Islet precursor cell (in vitro differentiated cells): ENCODE measurements at regions not wholly inside any gene's neighbourhood (a gene's known extent, or its start where the extent isn't known, plus 50 kb on each side); places are given as distances from the start of the nearest gene placed in this dataset.
"Not testable (repeated sequence)": the region's sequence is repeated elsewhere in the genome, so short reads cannot be mapped to it uniquely, and the experiment has no call there.

ENCODE experiments used
- DNase-seq: peaks from one replicate; pipeline ENCODE4 v3.0.0-alpha.2; 2018

GRCh38 chr2:103172821-103173220, 411.0 kb downstream of the TMEM182 start:
- DNase-seq: no peak

DNA sequence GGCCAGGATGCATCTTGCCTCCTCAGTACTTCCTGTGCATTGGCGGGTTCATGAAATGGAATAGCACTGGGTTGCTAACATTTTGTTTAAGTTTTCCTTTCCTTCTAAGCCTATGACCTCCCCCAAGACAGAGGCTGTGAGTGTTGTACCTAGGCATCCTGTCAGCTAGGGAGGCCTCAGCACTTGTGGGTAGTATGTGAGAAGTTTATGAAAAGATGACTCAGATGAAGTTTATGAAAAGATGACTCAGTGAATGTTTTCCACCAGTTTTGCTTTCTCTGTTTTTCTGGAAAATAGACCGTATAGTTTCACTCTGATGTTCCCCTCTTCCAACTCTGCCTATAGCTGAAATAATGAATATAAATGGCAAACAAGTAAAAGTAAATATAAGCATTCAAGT, 412.9 kb downstream of the TMEM182 start:
- no peak for DNase-seq

DNA sequence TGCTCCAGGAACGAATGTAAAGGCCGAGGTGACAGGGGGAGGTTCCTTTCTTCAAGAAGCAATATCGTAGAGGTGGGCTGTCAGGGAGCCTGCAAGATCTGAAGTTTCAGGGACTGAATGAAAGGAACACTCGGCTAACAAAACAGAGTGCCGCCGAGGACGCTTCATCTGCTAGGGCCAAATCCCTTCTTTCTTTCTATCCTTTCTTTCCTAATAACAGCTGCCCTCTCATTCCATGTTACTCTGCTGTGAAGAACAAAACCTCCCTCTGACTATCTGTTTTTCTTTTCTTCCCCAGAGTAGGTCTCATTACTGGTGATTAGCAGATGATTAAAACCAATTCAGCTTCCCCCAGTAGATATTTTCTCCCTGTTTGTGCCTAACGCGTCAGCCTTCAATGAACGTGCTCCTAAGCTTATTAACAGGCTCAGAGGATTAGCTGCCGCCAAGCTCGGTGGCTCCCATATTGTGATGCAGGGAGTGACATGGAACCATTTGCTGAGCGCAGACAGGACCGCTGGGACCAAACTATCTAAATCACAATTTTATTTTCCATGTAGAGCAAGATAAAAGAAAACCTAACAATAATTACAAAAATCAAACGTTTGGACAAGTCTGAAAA, 414.6 kb downstream of the TMEM182 start:
- DNase-seq: no peak

DNA sequence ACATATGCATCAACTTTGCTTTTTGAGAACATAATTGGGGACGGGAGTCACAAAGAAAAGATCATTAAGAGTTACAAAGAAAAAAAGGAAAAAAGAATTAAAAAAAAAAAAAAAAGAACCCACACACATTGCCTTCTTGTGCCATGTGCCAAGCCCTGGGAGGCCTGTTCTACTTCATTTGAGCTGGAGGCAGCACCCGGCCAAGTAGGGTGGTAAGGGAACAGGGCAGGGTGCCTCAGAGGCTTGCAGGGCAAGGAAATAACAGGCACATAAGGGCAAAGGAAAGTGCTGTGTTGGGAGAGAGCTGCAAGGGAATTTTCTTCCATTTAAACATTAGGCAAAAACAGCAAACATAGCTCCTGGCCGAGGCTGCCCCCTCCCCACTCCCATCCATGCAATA, 418.0 kb downstream of the TMEM182 start:
- DNase-seq: no peak

DNA sequence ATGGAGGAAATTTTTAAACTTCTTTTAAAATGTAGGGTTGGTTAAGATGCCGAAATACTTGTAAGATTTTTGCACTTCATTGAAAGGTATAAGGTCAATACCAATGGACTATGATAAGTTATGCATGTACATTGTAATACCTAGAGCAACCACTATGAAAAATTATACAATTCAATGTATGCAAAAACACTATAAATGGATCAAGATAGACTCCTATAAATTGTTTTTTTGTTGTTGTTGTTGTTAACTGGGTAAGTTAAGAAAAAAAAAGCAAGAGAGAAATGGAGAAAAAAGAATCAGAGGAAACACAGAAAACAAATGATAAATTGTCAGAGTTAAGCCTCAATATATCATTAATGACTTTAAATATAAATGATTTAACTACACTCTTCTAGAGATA, 421.2 kb downstream of the TMEM182 start:
- no peak for DNase-seq

GRCh38 chr2:103196802-103197201, 435.0 kb downstream of the TMEM182 start:
- no peak for DNase-seq

DNA sequence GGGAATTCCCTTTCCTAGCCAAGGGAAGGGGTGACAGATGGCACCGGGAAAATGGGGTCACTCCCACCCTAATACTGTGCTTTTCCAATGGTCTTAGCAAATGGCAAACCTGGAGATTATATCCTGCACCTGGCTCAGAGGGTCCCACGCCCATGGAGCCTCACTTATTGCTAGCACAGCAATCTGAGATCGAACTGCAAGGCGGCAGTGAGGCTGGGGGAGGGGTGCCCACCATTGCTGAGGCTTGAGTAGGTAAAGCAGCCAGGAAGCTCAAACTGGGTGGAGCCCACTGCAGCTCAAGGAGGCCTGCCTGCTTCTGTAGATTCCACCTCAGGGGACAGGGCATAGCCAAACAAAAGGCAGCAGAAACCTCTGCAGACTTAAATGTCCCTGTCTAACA, 438.9 kb downstream of the TMEM182 start:
- DNase-seq: not testable (repeated sequence)

GRCh38 chr2:103208916-103209315, 447.1 kb downstream of the TMEM182 start:
- DNase-seq: no peak

DNA sequence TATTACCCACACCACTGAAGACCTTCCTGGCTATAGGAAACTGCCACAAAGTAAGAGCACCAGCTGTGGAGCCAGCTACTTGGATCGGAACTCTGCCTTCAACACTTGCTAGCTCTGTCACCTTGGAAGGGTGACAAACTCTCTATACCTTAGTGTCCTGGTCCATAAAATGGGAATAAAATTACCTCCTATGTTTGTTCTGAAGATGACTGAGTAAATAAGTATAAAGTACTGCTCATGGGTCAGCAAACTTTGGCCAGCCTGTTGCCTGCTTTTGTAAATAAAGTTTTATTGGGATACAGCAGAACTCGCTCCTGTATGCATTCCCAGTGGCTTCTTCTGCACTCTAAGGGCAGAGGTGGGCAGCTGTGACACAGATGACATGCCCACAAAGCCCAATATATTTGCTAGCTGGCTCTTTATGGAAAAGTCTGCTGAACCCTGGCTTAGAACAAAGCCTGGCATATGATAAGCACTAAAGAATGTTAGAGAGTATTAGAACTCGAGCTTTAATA, 451.3 kb downstream of the TMEM182 start:
- DNase-seq: no peak

DNA sequence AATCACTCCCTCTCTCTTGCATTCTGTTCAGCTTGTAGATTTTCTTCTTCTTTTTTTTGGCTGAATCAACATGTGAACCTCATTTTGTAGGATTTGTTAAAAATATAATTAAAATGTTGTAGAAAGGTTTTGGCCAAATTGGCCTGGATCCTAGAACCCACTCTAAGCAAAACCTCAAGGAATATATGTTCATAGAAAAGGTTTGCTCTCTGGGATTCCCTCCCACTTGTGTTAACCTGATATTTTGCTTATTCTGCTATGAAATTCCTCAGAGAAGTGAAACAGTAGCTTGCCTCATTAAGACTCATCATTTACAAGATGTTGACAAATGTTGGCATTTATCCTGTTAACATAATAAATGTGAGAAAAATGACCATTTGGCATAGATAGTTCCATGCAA, 456.7 kb downstream of the TMEM182 start:
- DNase-seq: no peak

GRCh38 chr2:103219398-103219797, 457.6 kb downstream of the TMEM182 start:
- DNase-seq: no peak

- no peak for DNase-seq
Measured at GRCh38 chr2:103222969-103223368, 461.1 kb downstream of the TMEM182 start.

- no peak for DNase-seq
Measured at GRCh38 chr2:103230796-103231195, 469.0 kb downstream of the TMEM182 start.

DNA sequence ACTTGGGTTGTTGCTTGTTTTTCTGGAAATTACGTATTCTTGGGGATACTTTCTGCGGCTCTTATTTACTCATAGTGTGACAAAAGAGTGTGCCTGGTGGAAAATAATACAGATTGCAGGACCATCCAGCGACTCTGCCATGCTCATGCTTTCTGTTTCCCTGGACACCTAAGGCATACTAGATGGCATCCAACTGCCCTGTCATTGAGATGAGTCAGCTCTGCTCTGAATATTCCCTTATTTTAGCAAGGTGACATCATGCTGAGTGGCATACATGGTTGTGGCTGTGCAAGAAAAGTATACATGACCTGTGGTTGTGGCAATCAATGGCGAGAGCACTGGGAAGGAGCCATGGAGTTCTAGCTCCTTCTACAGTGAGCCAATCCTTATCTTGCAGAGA, 471.0 kb downstream of the TMEM182 start:
- DNase-seq: no peak

DNA sequence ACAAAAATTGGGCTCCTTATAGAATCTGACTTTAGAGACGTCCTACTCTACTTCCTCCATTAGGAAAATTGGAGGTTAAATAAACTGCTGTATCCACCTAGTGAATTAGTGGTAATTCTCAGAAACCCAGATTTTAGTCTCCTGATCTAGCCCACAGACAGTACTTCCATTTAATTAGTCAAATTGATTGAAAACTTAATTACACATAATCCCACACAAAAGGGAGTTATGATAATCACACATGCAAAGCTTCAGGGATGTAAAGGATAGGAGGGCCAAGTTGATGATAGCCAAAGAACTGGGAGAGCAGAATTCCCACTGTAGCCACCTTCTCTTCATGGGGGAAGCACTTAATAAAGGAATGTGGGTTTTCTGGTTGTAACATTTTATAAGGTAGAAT, 471.9 kb downstream of the TMEM182 start:
- no peak for DNase-seq

- no peak for DNase-seq
Measured at GRCh38 chr2:103235283-103235682, 473.5 kb downstream of the TMEM182 start.

DNA sequence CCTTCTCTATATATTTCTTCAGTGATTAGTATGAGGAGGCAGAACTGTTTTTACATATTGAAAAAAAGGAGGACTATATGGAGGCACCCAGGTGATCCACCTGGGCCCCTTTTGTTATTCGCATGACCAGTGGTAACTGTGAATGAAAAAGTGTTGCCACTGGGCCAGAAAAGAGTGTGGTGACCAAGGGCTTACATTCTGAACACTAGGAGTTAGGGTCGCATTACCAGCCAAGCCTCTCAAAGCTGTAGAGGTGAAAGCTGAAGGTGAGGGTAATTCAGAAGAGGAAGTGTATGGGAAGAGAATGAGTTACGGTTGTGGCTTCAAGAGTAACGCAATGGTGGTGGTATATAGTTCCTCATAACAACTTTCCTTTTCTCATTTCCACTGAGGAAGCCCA, 487.6 kb downstream of the TMEM182 start:
- no peak for DNase-seq

- DNase-seq: no peak
Measured at GRCh38 chr2:103252781-103253180, 490.9 kb downstream of the TMEM182 start.

DNA sequence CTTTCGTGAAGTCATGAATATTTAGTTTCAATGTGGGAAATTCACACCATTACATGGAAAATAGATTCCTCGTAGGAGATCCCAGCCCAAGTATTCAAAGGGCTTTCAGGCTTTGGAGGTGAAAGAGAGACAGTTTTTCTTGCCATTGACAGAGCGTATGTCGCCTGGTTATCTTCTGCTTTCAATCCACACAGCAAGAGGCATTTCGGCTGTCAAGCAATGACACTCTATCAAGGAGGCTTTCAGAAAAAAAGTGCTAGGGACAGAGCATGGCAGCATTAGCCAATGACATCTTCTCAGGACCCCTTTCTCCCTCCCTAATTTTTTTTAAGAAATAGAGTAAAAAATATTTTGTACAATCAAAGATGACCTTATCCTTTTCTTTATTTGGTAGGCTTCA, 492.8 kb downstream of the TMEM182 start:
- DNase-seq: no peak

- no peak for DNase-seq
Measured at GRCh38 chr2:103264058-103264768, 502.4 kb downstream of the TMEM182 start.

DNA sequence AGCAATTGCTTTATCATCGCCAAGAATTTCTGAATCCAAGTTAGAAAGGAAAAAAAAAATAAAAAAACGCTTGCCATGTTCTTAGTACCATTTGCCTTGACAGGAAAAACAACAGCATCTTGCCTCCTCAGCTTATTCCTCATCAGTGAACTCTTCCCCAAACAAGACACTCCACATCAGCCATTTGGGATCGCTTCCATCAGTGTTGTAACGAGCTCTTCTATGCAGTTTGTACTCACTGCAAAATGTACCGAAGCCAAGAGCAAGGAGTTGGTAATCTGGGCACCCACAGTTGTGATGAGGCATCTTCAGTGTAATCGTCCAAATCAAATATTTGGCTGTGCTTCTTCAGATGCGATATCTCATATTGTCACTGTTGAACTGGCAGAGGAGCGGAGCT, 503.7 kb downstream of the TMEM182 start:
- no peak for DNase-seq

DNA sequence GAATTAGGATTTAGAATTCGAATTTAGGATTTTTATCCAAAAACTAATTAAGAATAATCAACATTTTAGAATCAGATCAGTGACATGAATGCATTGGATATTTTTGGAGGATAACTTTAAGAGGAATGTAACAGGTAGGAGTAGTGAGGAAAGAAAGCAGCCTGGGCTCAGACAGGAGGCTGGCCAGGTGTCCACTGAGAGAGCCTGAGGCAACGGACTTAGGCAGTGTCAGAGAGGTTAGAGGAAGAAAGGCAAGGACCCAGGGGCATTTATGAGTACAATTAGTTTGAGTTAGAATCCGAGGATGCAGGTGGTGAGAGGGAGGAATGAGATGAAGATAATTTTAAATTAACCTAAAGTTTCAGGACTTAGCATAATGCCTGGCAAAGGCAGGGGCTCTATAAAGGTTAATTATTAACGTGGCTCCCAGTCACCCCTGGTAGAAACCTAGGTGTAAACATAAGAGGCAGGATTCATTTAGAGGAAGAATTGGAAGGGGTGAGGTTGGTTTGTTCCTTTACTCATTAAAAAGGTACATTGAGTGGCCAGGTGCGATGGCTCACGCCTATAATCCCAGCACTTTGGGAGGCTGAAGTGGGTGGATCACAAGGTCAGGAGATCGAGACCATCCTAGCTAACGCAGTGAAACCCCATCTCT, 507.1 kb downstream of the TMEM182 start:
- DNase-seq: no peak

DNA sequence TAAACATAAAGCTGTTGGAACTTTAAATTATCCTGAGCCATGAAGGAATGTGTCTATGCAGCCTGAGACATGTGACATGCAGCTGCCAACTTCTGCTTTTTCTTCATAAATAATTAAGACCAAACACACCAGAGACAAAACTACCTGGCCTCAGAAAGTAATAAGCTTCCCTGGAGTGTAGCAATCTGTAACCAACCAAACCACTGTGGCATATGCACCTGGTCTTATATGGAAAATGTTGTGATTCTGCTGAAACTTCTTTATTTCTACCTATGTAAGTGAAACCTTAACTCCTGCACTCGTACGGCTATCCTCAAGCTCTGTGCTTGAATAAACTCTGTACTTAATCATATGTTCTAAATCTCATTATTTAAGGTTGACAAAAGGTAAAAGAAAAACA, 515.0 kb downstream of the TMEM182 start:
- DNase-seq: no peak

DNA sequence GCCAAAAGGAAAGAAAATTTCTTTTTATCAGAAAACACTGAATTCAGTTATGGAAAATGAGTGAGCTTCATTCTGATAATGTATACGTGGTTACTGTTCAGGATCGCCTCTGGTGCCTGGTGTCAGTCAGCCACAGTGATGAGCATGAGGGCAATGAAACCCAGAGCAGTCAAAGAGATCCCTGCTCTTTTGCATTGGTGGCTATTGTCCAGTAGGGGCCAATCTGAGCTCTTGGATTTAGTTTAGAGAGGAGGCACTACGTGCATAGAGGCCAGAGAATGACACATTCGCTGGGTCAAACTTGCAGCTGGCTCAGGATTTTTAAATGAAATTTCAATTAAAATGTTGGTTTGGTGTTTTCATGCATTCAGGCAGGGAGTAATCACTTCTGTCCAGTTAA, 522.9 kb downstream of the TMEM182 start:
- no peak for DNase-seq
